Stimulated activated CD8-positive, alpha-beta memory T cell treated with anti-CD3 and anti-CD28 coated beads, Interleukin-15, amount 100 ng/mL, for 4 hours (primary cell): ENCODE measurements at regions not wholly inside any gene's neighbourhood (a gene's known extent, or its start where the extent isn't known, plus 50 kb on each side); places are given as distances from the start of the nearest gene placed in this dataset.
"Not testable (repeated sequence)": the region's sequence is repeated elsewhere in the genome, so short reads cannot be mapped to it uniquely, and the experiment has no call there.

Source experiments
- DNase-seq, 2 donors: peaks; one replicate each; pipeline ENCODE4 v3.0.0-alpha.2; 2020; ENCODE audit warnings: low read depth in 2 of 2

- no peak for DNase-seq
These were observed 141.4 kb upstream of the SERTAD2 start for GRCh38 chr2:64795024-64795592.

- DNase-seq = no peak
These were observed 143.2 kb upstream of the SERTAD2 start for GRCh38 chr2:64796926-64797325.

GRCh38 chr2:64797881-64798575 lies 144.3 kb upstream of the SERTAD2 start:
- no peak for DNase-seq

GRCh38 chr2:64799592-64800252 lies 146.0 kb upstream of the SERTAD2 start:
- DNase-seq = no peak

- no peak for DNase-seq
These were observed 150.1 kb upstream of the SERTAD2 start for GRCh38 chr2:64803776-64804175.

GRCh38 chr2:64804651-64805050 lies 150.9 kb upstream of the SERTAD2 start:
- no peak for DNase-seq

- peak; percentile 7 to 31 for DNase-seq
These were observed 153.7 kb upstream of the SERTAD2 start for GRCh38 chr2:64807417-64807816.

- no peak for DNase-seq
These were observed 154.4 kb upstream of the SERTAD2 start for GRCh38 chr2:64808092-64808491.

GRCh38 chr2:64808754-64809153 lies 155.0 kb upstream of the SERTAD2 start:
- no peak for DNase-seq

GRCh38 chr2:64809216-64809615 lies 155.5 kb upstream of the SERTAD2 start:
- no peak for DNase-seq

GRCh38 chr2:64812285-64812684 lies 158.6 kb upstream of the SERTAD2 start:
- DNase-seq = no peak

GRCh38 chr2:64814007-64814406 lies 160.3 kb upstream of the SERTAD2 start:
- DNase-seq = no peak

- not testable (repeated sequence) for DNase-seq
These were observed 162.8 kb upstream of the SERTAD2 start for GRCh38 chr2:64816526-64816925.

GRCh38 chr2:64817453-64817852 lies 163.7 kb upstream of the SERTAD2 start:
- no peak for DNase-seq

- DNase-seq = no peak
These were observed 164.9 kb upstream of the SERTAD2 start for GRCh38 chr2:64818664-64819060.

GRCh38 chr2:64819361-64819760 lies 165.6 kb upstream of the SERTAD2 start:
- no peak for DNase-seq

GRCh38 chr2:64819774-64820688 lies 166.3 kb upstream of the SERTAD2 start:
- peak; percentile 34 to 53 for DNase-seq

- DNase-seq = no peak
These were observed 167.2 kb upstream of the SERTAD2 start for GRCh38 chr2:64820901-64821300.

GRCh38 chr2:64823794-64824193 lies 165.4 kb upstream of the SLC1A4 start:
- no peak for DNase-seq

GRCh38 chr2:64825831-64826491 lies 163.2 kb upstream of the SLC1A4 start:
- no peak for DNase-seq

GRCh38 chr2:64826703-64827102 lies 162.5 kb upstream of the SLC1A4 start:
- no peak for DNase-seq

- DNase-seq = no peak
These were observed 160.9 kb upstream of the SLC1A4 start for GRCh38 chr2:64828261-64828660.
